SK-N-SH (cell line): ENCODE measurements at regions not wholly inside any gene's neighbourhood (a gene's known extent, or its start where the extent isn't known, plus 50 kb on each side); places are given as distances from the start of the nearest gene placed in this dataset.

Experiments
- CTCF ChIP-seq: fragments of 200-600 bp; sonication (generic); IDR thresholded peaks from 2 replicates; pipeline ENCODE4 v1.6.1; 2017; ENCODE audit warnings: antibody characterized with exemption, mild to moderate bottlenecking, moderate library complexity
- EZH2phosphoT487 ChIP-seq: fragments of 200-600 bp; sonication (generic); IDR thresholded peaks from 2 replicates; pipeline ENCODE4 v1.6.1; 2017; ENCODE audit warnings: low read depth, mixed run types, mild to moderate bottlenecking, antibody characterized with exemption, moderate library complexity, borderline replicate concordance
- RXRA ChIP-seq: IDR thresholded peaks from 2 replicates; pipeline ENCODE4 v1.4.0; 2012; ENCODE audit warnings: low read depth, mild to moderate bottlenecking, borderline replicate concordance
- YY1 ChIP-seq: IDR thresholded peaks from 2 replicates; pipeline ENCODE4 v1.4.0; 2012; ENCODE audit warnings: low read depth, mild to moderate bottlenecking

GRCh38 chr7:97512441-97513207 is 219.3 kb upstream of the TAC1 start:
- TF ChIP-seq EZH2phosphoT487: no peak
- TF ChIP-seq CTCF: no peak
- no peak for TF ChIP-seq YY1
- no peak for TF ChIP-seq RXRA
